NB4 (cell line): ENCODE measurements at regions not wholly inside any gene's neighbourhood (a gene's known extent, or its start where the extent isn't known, plus 50 kb on each side); places are given as distances from the start of the nearest gene placed in this dataset.

Experiments
- DNase-seq: peaks from one replicate; pipeline ENCODE4 v3.0.0; 2010; ENCODE audit warnings: low read depth
- H3K4me3 ChIP-seq: one replicate; pipeline ENCODE4 v1.5.1; 2011; ENCODE audit warnings: mild to moderate bottlenecking, low read depth, low read length, moderate library complexity
- MYC ChIP-seq: IDR thresholded peaks from 2 replicates; pipeline ENCODE4 v1.6.1; 2011; ENCODE audit warnings: low read depth, low read length
- POLR2A ChIP-seq: IDR thresholded peaks from 2 replicates; pipeline ENCODE4 v1.6.1; 2011; ENCODE audit warnings: mild to moderate bottlenecking; ENCODE audit not compliant: insufficient read length; ENCODE audit errors: extremely low read depth
- TF ChIP-seq, protein P1 (sequence below): IDR thresholded peaks from 2 replicates; pipeline ENCODE4 v1.6.1; 2011; ENCODE audit warnings: low read depth, low read length
- TF ChIP-seq, protein P2 (sequence below): IDR thresholded peaks from one replicate; pipeline ENCODE4 v1.5.1; 2012; ENCODE audit warnings: low read depth, low read length

DNA sequence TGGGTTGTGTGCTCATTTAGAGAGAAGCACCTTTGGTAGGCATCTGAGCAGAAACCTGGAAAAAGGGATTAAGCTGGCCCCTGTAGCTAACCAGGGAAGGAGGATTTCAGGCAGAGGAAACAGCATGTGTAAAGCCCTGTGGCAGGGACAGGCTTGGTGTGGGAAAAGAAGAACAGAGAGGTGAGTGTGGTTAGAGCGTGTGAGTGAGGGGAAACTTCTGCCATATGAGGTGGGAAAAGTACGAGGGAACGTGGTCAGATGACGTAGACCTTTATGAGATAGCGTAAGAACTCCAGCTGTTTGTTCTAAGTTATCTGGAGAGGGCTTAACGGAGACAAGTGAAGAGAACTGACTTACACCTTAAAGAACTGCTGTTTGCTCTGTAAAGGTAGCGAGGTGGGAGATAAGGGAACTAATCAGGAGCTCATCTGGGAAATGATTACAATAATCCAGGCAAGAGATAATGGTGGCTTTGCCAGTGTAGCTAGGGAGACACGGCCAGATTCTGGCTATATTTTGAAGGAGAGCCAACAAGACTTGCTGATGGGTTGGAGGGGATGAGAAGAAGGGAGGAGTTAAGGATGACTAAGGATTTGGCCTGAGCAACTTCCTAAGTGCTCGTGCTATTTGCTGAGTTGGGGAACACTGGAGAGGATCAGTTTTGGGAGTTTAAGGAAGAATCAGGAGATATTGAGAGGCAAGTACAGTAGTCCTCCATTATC lies 234.0 kb downstream of the ETNK1 start:
- DNase-seq = no peak
- TF ChIP-seq, protein P1, sequence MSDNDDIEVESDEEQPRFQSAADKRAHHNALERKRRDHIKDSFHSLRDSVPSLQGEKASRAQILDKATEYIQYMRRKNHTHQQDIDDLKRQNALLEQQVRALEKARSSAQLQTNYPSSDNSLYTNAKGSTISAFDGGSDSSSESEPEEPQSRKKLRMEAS = no peak
- TF ChIP-seq, protein P2, sequence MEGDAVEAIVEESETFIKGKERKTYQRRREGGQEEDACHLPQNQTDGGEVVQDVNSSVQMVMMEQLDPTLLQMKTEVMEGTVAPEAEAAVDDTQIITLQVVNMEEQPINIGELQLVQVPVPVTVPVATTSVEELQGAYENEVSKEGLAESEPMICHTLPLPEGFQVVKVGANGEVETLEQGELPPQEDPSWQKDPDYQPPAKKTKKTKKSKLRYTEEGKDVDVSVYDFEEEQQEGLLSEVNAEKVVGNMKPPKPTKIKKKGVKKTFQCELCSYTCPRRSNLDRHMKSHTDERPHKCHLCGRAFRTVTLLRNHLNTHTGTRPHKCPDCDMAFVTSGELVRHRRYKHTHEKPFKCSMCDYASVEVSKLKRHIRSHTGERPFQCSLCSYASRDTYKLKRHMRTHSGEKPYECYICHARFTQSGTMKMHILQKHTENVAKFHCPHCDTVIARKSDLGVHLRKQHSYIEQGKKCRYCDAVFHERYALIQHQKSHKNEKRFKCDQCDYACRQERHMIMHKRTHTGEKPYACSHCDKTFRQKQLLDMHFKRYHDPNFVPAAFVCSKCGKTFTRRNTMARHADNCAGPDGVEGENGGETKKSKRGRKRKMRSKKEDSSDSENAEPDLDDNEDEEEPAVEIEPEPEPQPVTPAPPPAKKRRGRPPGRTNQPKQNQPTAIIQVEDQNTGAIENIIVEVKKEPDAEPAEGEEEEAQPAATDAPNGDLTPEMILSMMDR = no peak
- TF ChIP-seq POLR2A = no peak
- TF ChIP-seq MYC = no peak
- H3K4me3 ChIP-seq = no peak overlapping the region

DNA sequence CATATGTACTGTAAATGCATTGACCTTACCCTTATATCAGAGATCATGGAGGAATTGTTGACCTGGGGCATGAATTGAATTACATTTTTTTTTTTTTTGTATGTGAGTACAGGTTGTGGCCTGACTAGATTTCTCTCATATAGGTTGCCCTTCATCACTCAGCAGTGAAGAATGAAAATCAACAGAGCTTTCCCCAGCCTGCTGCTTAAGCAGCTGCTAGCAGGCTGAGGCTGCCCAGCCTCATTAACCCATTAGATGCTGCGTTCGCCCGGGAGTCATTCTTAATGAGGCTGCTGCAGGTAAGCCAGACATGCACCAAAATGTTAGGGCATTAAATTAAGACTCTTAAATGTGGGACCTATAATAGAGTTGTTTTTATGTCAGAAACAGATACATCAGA lies 236.0 kb downstream of the ETNK1 start:
- no peak for DNase-seq
- no peak for TF ChIP-seq POLR2A
- TF ChIP-seq, protein P2 = no peak
- TF ChIP-seq, protein P1 = no peak
- no peak for TF ChIP-seq MYC
- no peak overlapping the region for H3K4me3 ChIP-seq

DNA sequence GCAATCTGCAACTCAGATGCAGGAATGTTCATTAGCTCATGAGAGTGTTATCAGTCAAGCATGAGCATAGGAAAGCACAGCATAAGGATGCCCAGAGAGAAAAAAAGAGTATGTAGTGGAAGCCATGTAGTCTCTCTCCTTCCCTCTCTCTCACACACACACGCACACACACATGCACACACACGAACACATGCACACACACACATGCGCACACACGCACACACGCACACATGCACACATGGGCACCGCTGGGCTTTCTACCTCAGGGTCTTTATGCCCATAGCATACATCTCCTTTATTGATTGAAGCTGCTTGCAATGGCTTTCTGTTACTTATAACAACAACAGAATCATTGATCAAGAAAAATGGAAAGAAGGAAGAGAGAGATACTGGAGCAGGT lies 240.9 kb downstream of the ETNK1 start:
- TF ChIP-seq, protein P2 = no peak
- TF ChIP-seq, protein P1 = no peak
- TF ChIP-seq POLR2A (no peak), MYC (no peak)
- DNase-seq = no peak

DNA sequence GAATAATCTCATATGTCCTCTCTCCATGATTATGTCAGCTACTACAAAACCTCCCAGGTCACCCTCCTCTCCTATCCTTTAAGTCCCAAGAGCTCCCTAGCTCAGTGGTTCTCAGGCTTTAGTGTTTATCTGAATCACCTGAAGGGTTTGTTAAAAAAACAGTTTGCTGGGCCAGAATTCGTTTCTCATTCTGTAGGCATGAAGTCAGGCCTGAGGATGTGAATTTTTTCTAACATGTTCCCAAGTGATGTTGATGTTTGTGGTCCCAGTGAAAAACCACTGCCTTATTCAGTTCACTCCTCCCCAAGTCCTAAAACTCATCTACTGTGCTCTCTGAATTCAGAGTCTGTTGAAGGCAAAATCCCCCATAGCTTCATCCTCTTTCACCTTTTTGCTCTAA lies 241.4 kb downstream of the ETNK1 start:
- H3K4me3 ChIP-seq = no peak overlapping the region
- no peak for DNase-seq
- TF ChIP-seq POLR2A = no peak
- no peak for TF ChIP-seq MYC
- TF ChIP-seq, protein P1 = no peak
- TF ChIP-seq, protein P2 = no peak

More for the DNA sequence above, 240.9 kb downstream of the ETNK1 start:
- H3K4me3 ChIP-seq = no peak overlapping the region

DNA sequence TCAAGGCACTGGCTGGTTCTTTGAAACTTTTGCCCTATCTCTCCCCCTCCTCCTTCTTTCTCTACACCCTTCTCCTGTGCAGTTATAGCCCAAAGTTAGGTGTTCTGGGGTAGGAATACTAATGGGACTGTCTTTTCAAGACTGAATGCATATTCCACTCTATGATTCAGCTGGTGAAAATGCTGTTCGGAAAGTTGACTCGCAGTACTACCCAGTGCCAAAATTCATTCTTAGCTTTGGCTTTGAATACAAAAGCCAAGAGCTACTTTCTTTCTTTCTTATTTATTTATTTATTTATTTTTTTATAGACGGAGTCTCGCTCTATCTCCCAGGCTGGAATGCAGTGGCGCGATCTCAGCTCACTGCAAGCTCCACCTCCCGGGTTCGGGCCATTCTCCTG lies 249.2 kb downstream of the ETNK1 start:
- no peak for DNase-seq
- H3K4me3 ChIP-seq = no peak overlapping the region
- TF ChIP-seq POLR2A = no peak
- TF ChIP-seq, protein P1 = no peak
- TF ChIP-seq, protein P2 = no peak
